Activated CD4-positive, alpha-beta T cell treated with anti-CD3 and anti-CD28 coated beads, Interleukin-2, amount 10 ng/mL, durations not matched to agents 24 days and 14 days (primary cell): ENCODE measurements at regions not wholly inside any gene's neighbourhood (a gene's known extent, or its start where the extent isn't known, plus 50 kb on each side); places are given as distances from the start of the nearest gene placed in this dataset.

Source experiments
- DNase-seq: peaks from one replicate; pipeline ENCODE4 v3.0.0; 2022
- H3K27ac Mint-ChIP-seq: one replicate; pipeline ENCODE4 v1.8.0; 2022; ENCODE audit warnings: mild to moderate bottlenecking, mixed read lengths
- H3K27me3 Mint-ChIP-seq: one replicate; pipeline ENCODE4 v1.8.0; 2022; ENCODE audit warnings: mixed read lengths
- H3K36me3 Mint-ChIP-seq: one replicate; pipeline ENCODE4 v1.8.0; 2022; ENCODE audit warnings: low read depth, mild to moderate bottlenecking, mixed read lengths
- H3K4me1 Mint-ChIP-seq: one replicate; pipeline ENCODE4 v1.8.0; 2021; ENCODE audit warnings: mixed read lengths
- H3K4me3 Mint-ChIP-seq: one replicate; pipeline ENCODE4 v1.8.0; 2022; ENCODE audit warnings: mild to moderate bottlenecking, moderate library complexity, mixed read lengths
- H3K9me3 Mint-ChIP-seq: one replicate; pipeline ENCODE4 v1.8.0; 2021; ENCODE audit warnings: mixed read lengths
- intact Hi-C: fragments of 100-400 bp; cut with micrococcal nuclease; formaldehyde crosslinking; loops from one replicate; pipeline ENCODE4 v1.15.1; 2023

- DNase-seq, result no peak
- Mint-ChIP-seq H3K9me3 (no peaks in the 10 kb centered on the region), H3K36me3 (no peaks in the 10 kb centered on the region), H3K4me1 (no peaks in the 10 kb centered on the region), H3K27me3 (no peaks in the 10 kb centered on the region), H3K27ac (no peak overlapping the region), H3K4me3 (no peak overlapping the region)
- intact Hi-C loops, result no loop called here
Measured at GRCh38 chr5:82809420-82810143, 267.6 kb downstream of the TMEM167A start.

GRCh38 chr5:82808960-82809359 lies 268.2 kb downstream of the TMEM167A start:
- Mint-ChIP-seq H3K27ac (no peak overlapping the region), H3K4me1 (no peaks in the 10 kb centered on the region), H3K27me3 (no peaks in the 10 kb centered on the region), H3K36me3 (no peaks in the 10 kb centered on the region), H3K4me3 (no peak overlapping the region), H3K9me3 (no peaks in the 10 kb centered on the region)
- intact Hi-C loops, result no loop called here
- no peak for DNase-seq

- no peaks in the 10 kb centered on the region for H3K36me3 Mint-ChIP-seq
- no peaks in the 10 kb centered on the region for H3K27me3 Mint-ChIP-seq
- no peak for DNase-seq
- no peak overlapping the region for H3K27ac Mint-ChIP-seq
- intact Hi-C loops, result no loop called here
- H3K9me3 Mint-ChIP-seq, result no peaks in the 10 kb centered on the region
- no peaks in the 10 kb centered on the region for H3K4me1 Mint-ChIP-seq
- no peak overlapping the region for H3K4me3 Mint-ChIP-seq
Measured at GRCh38 chr5:82807021-82807420, 270.2 kb downstream of the TMEM167A start.

- no peak overlapping the region for H3K4me3 Mint-ChIP-seq
- no peaks in the 10 kb centered on the region for H3K27me3 Mint-ChIP-seq
- H3K9me3 Mint-ChIP-seq, result no peaks in the 10 kb centered on the region
- H3K4me1 Mint-ChIP-seq, result no peaks in the 10 kb centered on the region
- no peak for DNase-seq
- no peak overlapping the region for H3K27ac Mint-ChIP-seq
- intact Hi-C loops, result no loop called here
- no peaks in the 10 kb centered on the region for H3K36me3 Mint-ChIP-seq
Measured at GRCh38 chr5:82806513-82806912, 270.7 kb downstream of the TMEM167A start.

- DNase-seq, result no peak
- Mint-ChIP-seq H3K27me3 (peaks cover 2% of the 10 kb centered on the region), H3K36me3 (no peaks in the 10 kb centered on the region), H3K27ac (no peak overlapping the region), H3K4me3 (no peak overlapping the region), H3K9me3 (peaks cover 4% of the 10 kb centered on the region), H3K4me1 (no peaks in the 10 kb centered on the region)
- intact Hi-C loops, result no loop called here
Measured at GRCh38 chr5:82804155-82804690, 273.0 kb downstream of the TMEM167A start.

- peaks cover 2% of the 10 kb centered on the region for H3K27me3 Mint-ChIP-seq
- no peak overlapping the region for H3K27ac Mint-ChIP-seq
- H3K36me3 Mint-ChIP-seq, result no peaks in the 10 kb centered on the region
- H3K4me3 Mint-ChIP-seq, result no peak overlapping the region
- H3K4me1 Mint-ChIP-seq, result no peaks in the 10 kb centered on the region
- DNase-seq, result no peak
- intact Hi-C loops, result no loop called here
- H3K9me3 Mint-ChIP-seq, result peaks cover 4% of the 10 kb centered on the region
Measured at GRCh38 chr5:82802954-82803353, 274.2 kb downstream of the TMEM167A start.

- Mint-ChIP-seq H3K27ac (no peak overlapping the region), H3K4me1 (no peaks in the 10 kb centered on the region), H3K27me3 (peaks cover 7% of the 10 kb centered on the region), H3K4me3 (no peak overlapping the region), H3K9me3 (peaks cover 4% of the 10 kb centered on the region), H3K36me3 (no peaks in the 10 kb centered on the region)
- no peak for DNase-seq
- intact Hi-C loops, result no loop called here
Measured at GRCh38 chr5:82800826-82801225, 276.4 kb downstream of the TMEM167A start.

- intact Hi-C loops, result no loop called here
- peaks cover 2% of the 10 kb centered on the region for H3K4me1 Mint-ChIP-seq
- peaks cover 4% of the 10 kb centered on the region for H3K9me3 Mint-ChIP-seq
- no peak overlapping the region for H3K4me3 Mint-ChIP-seq
- H3K27ac Mint-ChIP-seq, result no peak overlapping the region
- no peak for DNase-seq
- H3K36me3 Mint-ChIP-seq, result no peaks in the 10 kb centered on the region
- H3K27me3 Mint-ChIP-seq, result peaks cover 9% of the 10 kb centered on the region
Measured at GRCh38 chr5:82799361-82800077, 277.7 kb downstream of the TMEM167A start.

GRCh38 chr5:82798676-82799075 lies 278.5 kb downstream of the TMEM167A start:
- intact Hi-C loops, result no loop called here
- Mint-ChIP-seq H3K4me3 (no peak overlapping the region), H3K27me3 (peaks cover 12% of the 10 kb centered on the region), H3K27ac (no peak overlapping the region), H3K36me3 (no peaks in the 10 kb centered on the region), H3K4me1 (peaks cover 3% of the 10 kb centered on the region), H3K9me3 (peaks cover 4% of the 10 kb centered on the region)
- DNase-seq, result no peak

- no peak for DNase-seq
- Mint-ChIP-seq H3K36me3 (no peaks in the 10 kb centered on the region), H3K27ac (no peak overlapping the region), H3K4me3 (no peak overlapping the region), H3K27me3 (peaks cover 12% of the 10 kb centered on the region), H3K9me3 (peaks cover 4% of the 10 kb centered on the region), H3K4me1 (peaks cover 4% of the 10 kb centered on the region)
- intact Hi-C loops, result no loop called here
Measured at GRCh38 chr5:82796643-82797416, 280.4 kb downstream of the TMEM167A start.

- Mint-ChIP-seq H3K27me3 (peaks cover 12% of the 10 kb centered on the region), H3K9me3 (no peaks in the 10 kb centered on the region), H3K4me1 (peaks cover 4% of the 10 kb centered on the region), H3K36me3 (no peaks in the 10 kb centered on the region), H3K27ac (no peak overlapping the region), H3K4me3 (no peak overlapping the region)
- intact Hi-C loops, result loop anchor here (1.0 to 5.0 kb wide), 2 partner anchors 154 to 298 kb away; no protein-coding TSS in a partner anchor
- DNase-seq, result no peak
Measured at GRCh38 chr5:82794876-82795275, 282.3 kb downstream of the TMEM167A start.

- no peak overlapping the region for H3K4me3 Mint-ChIP-seq
- intact Hi-C loops, result loop anchor here (1.0 to 5.0 kb wide), 3 partner anchors 153 to 442 kb away; no protein-coding TSS in a partner anchor
- peaks cover 10% of the 10 kb centered on the region for H3K27me3 Mint-ChIP-seq
- DNase-seq, result peak; percentile 81
- H3K9me3 Mint-ChIP-seq, result no peaks in the 10 kb centered on the region
- H3K27ac Mint-ChIP-seq, result no peak overlapping the region
- H3K4me1 Mint-ChIP-seq, result peaks cover 4% of the 10 kb centered on the region
- H3K36me3 Mint-ChIP-seq, result no peaks in the 10 kb centered on the region
Measured at GRCh38 chr5:82793808-82794419, 283.3 kb downstream of the TMEM167A start.

GRCh38 chr5:82792096-82792495 lies 285.1 kb downstream of the TMEM167A start:
- DNase-seq, result no peak
- peaks cover 4% of the 10 kb centered on the region for H3K4me1 Mint-ChIP-seq
- no peak overlapping the region for H3K27ac Mint-ChIP-seq
- peaks cover 8% of the 10 kb centered on the region for H3K27me3 Mint-ChIP-seq
- H3K4me3 Mint-ChIP-seq, result no peak overlapping the region
- intact Hi-C loops, result loop anchor here (5.0 kb wide), 1 partner anchor 295 kb away; no protein-coding TSS in a partner anchor
- no peaks in the 10 kb centered on the region for H3K36me3 Mint-ChIP-seq
- no peaks in the 10 kb centered on the region for H3K9me3 Mint-ChIP-seq
